ENCODE measurements at regions not wholly inside any gene's neighbourhood (a gene's known extent, or its start where the extent isn't known, plus 50 kb on each side); places are given as distances from the start of the nearest gene placed in this dataset.
"Not testable (repeated sequence)": the region's sequence is repeated elsewhere in the genome, so short reads cannot be mapped to it uniquely, and the experiment has no call there.

DNA sequence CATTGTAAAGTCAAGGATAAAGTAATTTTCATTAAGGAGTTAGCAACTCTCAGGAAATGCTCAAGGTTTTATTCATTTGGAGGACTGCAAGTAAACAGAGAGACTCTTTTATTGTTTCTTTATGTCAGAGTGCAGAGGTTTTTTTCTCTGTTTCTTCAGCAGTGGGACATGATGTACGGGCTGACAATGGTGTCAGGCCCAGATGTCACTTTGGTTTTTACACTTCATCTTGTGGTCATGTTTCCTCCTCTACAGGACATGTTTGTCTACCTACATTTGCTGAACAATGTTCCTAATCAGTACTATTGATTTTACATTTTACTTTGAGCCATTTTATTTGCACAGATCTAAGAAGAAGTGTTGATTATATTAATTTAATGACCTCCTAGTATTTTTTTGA lies 72.8 kb upstream of the PARP8 start:
- intact Hi-C loops (cut with micrococcal nuclease): no loop called here
- Histone ChIP-seq H3K4me3 (no peak overlapping the region), H3K27ac (replicated peaks) (no peak overlapping the region), H3K27me3 (ENCODE audit: low read depth) (no peaks in the 10 kb centered on the region), H3K4me1 (no peaks in the 10 kb centered on the region), H3K36me3 (no peaks in the 10 kb centered on the region), H3K9me3 (replicated peaks) (no peaks in the 10 kb centered on the region)
- TF ChIP-seq, protein P1, sequence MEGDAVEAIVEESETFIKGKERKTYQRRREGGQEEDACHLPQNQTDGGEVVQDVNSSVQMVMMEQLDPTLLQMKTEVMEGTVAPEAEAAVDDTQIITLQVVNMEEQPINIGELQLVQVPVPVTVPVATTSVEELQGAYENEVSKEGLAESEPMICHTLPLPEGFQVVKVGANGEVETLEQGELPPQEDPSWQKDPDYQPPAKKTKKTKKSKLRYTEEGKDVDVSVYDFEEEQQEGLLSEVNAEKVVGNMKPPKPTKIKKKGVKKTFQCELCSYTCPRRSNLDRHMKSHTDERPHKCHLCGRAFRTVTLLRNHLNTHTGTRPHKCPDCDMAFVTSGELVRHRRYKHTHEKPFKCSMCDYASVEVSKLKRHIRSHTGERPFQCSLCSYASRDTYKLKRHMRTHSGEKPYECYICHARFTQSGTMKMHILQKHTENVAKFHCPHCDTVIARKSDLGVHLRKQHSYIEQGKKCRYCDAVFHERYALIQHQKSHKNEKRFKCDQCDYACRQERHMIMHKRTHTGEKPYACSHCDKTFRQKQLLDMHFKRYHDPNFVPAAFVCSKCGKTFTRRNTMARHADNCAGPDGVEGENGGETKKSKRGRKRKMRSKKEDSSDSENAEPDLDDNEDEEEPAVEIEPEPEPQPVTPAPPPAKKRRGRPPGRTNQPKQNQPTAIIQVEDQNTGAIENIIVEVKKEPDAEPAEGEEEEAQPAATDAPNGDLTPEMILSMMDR (IDR thresholded peaks at IDR 0.05; ENCODE audit: borderline replicate concordance): no peak
- DNase-seq: no peak

DNA sequence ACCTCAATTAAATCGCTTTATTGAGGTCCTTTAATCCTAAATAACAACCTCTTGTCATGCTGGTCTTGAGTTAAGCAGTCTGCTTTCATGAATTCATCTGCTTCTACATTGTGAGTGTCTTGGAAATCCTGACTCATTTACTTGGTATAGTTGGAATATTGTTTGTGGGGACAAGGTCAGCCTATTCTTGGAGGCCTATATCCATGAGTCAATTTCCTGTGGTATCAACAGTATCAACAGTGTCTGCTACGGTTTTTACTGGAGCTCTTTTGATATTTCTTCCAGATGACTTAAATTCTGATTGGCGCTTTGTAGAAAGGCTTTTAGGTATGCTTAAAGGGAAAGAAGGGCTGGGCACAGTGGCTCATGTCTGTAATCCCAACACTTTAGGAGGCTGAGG lies 71.2 kb upstream of the PARP8 start:
- Histone ChIP-seq H3K4me1 (no peaks in the 10 kb centered on the region), H3K27ac (replicated peaks) (no peak overlapping the region), H3K27me3 (ENCODE audit: low read depth) (no peaks in the 10 kb centered on the region), H3K4me3 (no peak overlapping the region), H3K9me3 (replicated peaks) (no peaks in the 10 kb centered on the region), H3K36me3 (no peaks in the 10 kb centered on the region)
- TF ChIP-seq, protein P1 (IDR thresholded peaks at IDR 0.05; ENCODE audit: borderline replicate concordance): no peak
- intact Hi-C loops (cut with micrococcal nuclease): no loop called here
- DNase-seq: no peak

DNA sequence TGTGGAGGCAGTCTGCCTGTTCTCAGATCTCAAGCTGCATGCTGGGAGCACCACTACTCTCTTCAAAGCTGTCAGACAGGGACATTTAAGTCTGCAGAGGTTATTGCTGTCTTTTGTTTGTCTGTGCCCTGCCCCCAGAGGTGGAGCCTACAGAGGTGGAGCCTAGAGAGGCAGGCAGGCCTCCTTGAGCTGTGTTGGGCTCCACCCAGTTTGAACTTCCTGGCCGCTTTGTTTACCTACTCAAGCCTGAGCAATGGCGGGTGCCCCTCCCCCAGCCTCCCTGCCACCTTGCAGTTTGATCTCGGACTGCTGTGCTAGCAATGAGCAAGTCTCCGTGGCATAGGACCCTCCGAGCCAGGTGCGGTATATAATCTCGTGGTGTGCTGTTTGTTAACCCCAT lies 64.9 kb upstream of the PARP8 start:
- intact Hi-C loops (cut with micrococcal nuclease); H3K9me3 ChIP-seq (replicated peaks); H3K27me3 ChIP-seq (ENCODE audit: low read depth); H3K36me3 ChIP-seq; DNase-seq; H3K27ac ChIP-seq (replicated peaks); H3K4me3 ChIP-seq; H3K4me1 ChIP-seq: not testable (repeated sequence)

DNA sequence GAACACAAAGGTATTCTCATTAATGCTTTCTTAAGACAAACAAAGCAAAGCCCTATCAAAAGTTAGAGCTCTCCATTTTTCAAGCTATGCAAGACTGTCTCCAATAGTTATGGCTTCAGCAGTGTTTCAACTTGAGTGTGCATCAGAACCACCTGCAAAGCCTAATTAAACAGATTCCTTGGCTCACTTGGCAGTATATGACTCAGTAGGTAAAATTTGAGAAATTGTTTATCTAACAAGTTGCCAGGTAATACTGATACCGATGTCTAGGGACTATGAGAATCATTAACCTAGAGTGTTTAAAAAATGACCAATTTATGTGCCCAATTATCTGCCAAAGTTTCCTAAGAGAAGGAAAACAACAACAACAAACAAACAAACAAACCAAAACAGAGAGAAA lies 60.3 kb upstream of the PARP8 start:
- TF ChIP-seq, protein P1 (IDR thresholded peaks at IDR 0.05; ENCODE audit: borderline replicate concordance): no peak
- no peaks in the 10 kb centered on the region for H3K27me3 ChIP-seq (ENCODE audit: low read depth)
- H3K9me3 ChIP-seq (replicated peaks): no peaks in the 10 kb centered on the region
- no peak for DNase-seq
- intact Hi-C loops (cut with micrococcal nuclease): no loop called here
- H3K27ac ChIP-seq (replicated peaks): no peak overlapping the region
- H3K4me1 ChIP-seq: no peaks in the 10 kb centered on the region
- H3K36me3 ChIP-seq: no peaks in the 10 kb centered on the region
- no peak overlapping the region for H3K4me3 ChIP-seq

DNA sequence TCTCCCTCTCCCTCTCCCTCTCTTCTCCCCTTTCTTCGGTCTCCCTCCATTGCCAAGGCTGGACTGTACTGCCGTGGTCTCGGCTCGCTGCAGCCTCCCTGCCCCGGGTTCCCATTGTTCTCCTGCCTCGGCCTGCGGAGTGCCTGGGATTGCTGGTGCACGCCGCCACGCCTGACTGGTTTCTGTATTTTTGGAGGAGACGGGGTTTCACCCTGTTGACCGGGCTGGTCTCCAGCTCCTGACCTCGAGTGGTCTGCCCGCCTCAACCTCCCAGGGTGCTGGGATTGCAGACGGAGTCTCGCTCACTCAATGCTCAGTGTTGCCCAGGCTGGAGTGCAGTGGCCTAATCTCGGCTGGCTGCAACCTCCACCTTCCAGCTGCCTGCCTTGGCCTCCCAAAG lies 59.0 kb upstream of the PARP8 start:
- H3K27me3 ChIP-seq (ENCODE audit: low read depth); DNase-seq; H3K27ac ChIP-seq (replicated peaks); intact Hi-C loops (cut with micrococcal nuclease); H3K4me3 ChIP-seq; H3K9me3 ChIP-seq (replicated peaks); H3K4me1 ChIP-seq; H3K36me3 ChIP-seq: not testable (repeated sequence)

DNA sequence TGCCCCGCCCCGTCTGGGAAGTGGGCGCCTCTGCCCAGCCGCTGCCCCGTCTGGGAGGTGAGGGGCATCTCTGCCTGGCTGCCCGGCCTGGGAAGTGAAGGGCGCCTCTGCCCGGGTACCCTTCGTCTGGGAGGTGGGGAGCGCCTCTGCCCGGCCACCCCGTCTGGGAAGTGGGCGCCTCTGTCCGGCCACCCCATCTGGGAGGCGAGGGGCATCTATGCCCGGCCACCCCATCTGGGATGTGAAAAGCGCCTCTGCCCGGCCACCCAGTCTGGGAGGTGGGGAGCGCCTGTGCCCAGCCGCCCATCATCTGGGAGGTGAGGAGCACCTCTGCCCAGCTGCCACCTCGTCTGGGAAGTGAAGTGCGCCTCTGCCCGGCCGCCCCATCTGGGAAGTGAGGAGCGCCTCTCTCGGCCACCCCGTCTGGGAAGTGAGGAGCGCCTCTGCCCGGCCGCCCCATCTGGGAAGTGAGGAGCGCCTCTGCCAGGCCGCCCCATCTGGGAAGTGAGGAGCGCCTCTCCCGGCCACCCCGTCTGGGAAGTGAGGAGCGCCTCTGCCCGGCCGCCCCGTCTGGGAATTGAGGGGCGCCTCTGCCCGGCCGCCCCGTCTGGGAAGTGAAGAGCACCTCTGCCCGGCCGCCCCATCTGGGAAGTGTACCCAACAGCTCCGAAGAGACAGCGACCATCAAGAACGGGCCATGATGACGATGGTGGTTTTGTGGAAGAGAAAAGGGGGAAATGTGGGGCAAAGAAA lies 58.3 kb upstream of the PARP8 start:
- H3K4me3 ChIP-seq; intact Hi-C loops (cut with micrococcal nuclease); H3K36me3 ChIP-seq; H3K27ac ChIP-seq (replicated peaks); H3K9me3 ChIP-seq (replicated peaks); H3K4me1 ChIP-seq; DNase-seq; H3K27me3 ChIP-seq (ENCODE audit: low read depth): not testable (repeated sequence)

DNA sequence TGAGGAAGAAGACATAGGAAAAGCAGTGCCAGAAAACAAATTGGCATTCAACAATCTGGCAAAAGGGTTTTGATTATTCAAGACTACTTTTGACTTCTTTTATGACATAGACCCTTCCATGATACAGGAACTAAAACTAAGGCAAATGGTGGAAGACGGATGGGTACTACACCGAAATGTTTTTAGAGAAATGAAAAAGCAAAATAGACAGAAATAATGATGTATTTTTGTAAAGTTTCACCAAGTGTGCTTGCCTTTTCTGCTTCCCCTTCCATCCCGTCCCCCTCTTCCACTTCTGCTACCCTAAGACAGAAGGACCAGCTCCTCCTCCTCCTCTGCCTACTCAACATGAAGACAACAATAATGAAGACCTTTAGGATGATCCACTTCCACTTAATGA lies 53.4 kb upstream of the PARP8 start:
- H3K9me3 ChIP-seq (replicated peaks); DNase-seq; H3K4me3 ChIP-seq; H3K27ac ChIP-seq (replicated peaks); H3K4me1 ChIP-seq; H3K27me3 ChIP-seq (ENCODE audit: low read depth); H3K36me3 ChIP-seq; intact Hi-C loops (cut with micrococcal nuclease): not testable (repeated sequence)
